GM12878 (cell line): ENCODE measurements at regions not wholly inside any gene's neighbourhood (a gene's known extent, or its start where the extent isn't known, plus 50 kb on each side); places are given as distances from the start of the nearest gene placed in this dataset.

Experiments
- ATAC-seq: fragments of 200-7000 bp; cut with Tn5 transposase; 3 replicates; pipeline ENCODE4 v1.9.1; 2020; ENCODE audit warnings: mild to moderate bottlenecking, moderate library complexity
- BruUV-seq: library from RNA; stranded (reverse); fragments of 400-500 nt; replicated peaks from 2 replicates; lab custom pipeline; 2021; lab: Mats Ljungman, UMichigan
- CTCF ChIA-PET: fragments of 300-600 bp; sonication (Branson Sonifier 250); formaldehyde crosslinking; extraction: SDS; loops from one replicate; lab custom pipeline; 2021; ENCODE audit warnings: inconsistent platforms; lab: Yijun Ruan, JAX
- POLR2A ChIA-PET: fragments of 350-600 bp; formaldehyde crosslinking; extraction: SDS; loops from one replicate; lab custom pipeline; 2021; ENCODE audit warnings: inconsistent platforms; lab: Charles Lee
- RAD21 ChIA-PET: fragments of 300-600 bp; sonication (Branson Sonifier 250); formaldehyde crosslinking; loops from one replicate; lab custom pipeline; 2023; ENCODE audit warnings: antibody characterized with exemption; ENCODE audit not compliant: unreplicated experiment; lab: Charles Lee
- SMC1A ChIA-PET: fragments of 300-600 bp; sonication (Branson Sonifier 250); formaldehyde crosslinking; loops from one replicate; lab custom pipeline; 2023; ENCODE audit not compliant: unreplicated experiment, uncharacterized antibody; lab: Charles Lee
- DNase-seq: peaks from one replicate; pipeline ENCODE4 v3.0.0-alpha.2; 2011; ENCODE audit warnings: low read depth, low spot score
- FAIRE-seq: peaks from 3 replicates; lab custom pipeline; 2011; peaks lifted over from hg19 to GRCh38; lab: Jason Lieb, UNC
- H2AFZ ChIP-seq: 2 replicates; pipeline ENCODE4 v1.6.0; 2011; ENCODE audit warnings: low read depth, low read length, control low read depth; ENCODE audit not compliant: control insufficient read depth
- H3K27ac ChIP-seq: 2 replicates; pipeline ENCODE4 v1.5.1; 2011; ENCODE audit warnings: control low read depth; ENCODE audit not compliant: control insufficient read depth, insufficient read depth
- H3K27me3 ChIP-seq, 2 experiments: replicated peaks in 1 of 2; 2 replicates each; pipeline versions ENCODE4 v1.6.0 to v1.6.1; 2011; ENCODE audit warnings: low read length in 1 of 2; ENCODE audit not compliant: control insufficient read depth in 2 of 2, insufficient read depth in 2 of 2
- H3K36me3 ChIP-seq, 2 experiments: 2 replicates each; pipeline ENCODE4 v1.5.1; 2011; ENCODE audit warnings: low read length in 1 of 2; ENCODE audit not compliant: control insufficient read depth in 2 of 2, insufficient read depth in 2 of 2
- H3K4me1 ChIP-seq: 2 replicates; pipeline ENCODE4 v1.6.1; 2011; ENCODE audit warnings: mild to moderate bottlenecking, low read length, moderate library complexity, mixed read lengths; ENCODE audit not compliant: control insufficient read depth, insufficient read depth
- H3K4me2 ChIP-seq: 2 replicates; pipeline ENCODE4 v1.6.0; 2011; ENCODE audit warnings: control low read depth; ENCODE audit not compliant: control insufficient read depth, insufficient read depth
- H3K4me3 ChIP-seq: fragments of 200-600 bp; sonication (generic); 2 replicates; pipeline ENCODE4 v1.5.1; 2016
- H3K79me2 ChIP-seq: 2 replicates; pipeline ENCODE4 v1.6.0; 2011; ENCODE audit warnings: low read length; ENCODE audit not compliant: control insufficient read depth, insufficient read depth
- H3K9ac ChIP-seq: 2 replicates; pipeline ENCODE4 v1.8.0; 2011; ENCODE audit warnings: low read length, control low read depth, mixed read lengths; ENCODE audit not compliant: control insufficient read depth, insufficient read depth
- H3K9me3 ChIP-seq: replicated peaks from 3 replicates; pipeline ENCODE4 v1.5.1; 2011; ENCODE audit warnings: mild to moderate bottlenecking, low read length; ENCODE audit not compliant: control insufficient read depth, insufficient read depth
- H4K20me1 ChIP-seq: 2 replicates; pipeline ENCODE4 v1.6.0; 2011; ENCODE audit not compliant: control insufficient read depth, insufficient read depth
- CEBPB ChIP-seq, 2 experiments: fragments of 150-350 bp in 1 of 2; IDR thresholded peaks; 2 replicates each; pipeline ENCODE4 v1.6.1; 2012 to 2014; ENCODE audit warnings: low read depth in 2 of 2, low read length in 2 of 2, borderline replicate concordance in 1 of 2, inconsistent platforms in 1 of 2
- CEBPZ ChIP-seq: fragments of 150-350 bp; IDR thresholded peaks from 2 replicates; pipeline ENCODE4 v1.6.1; 2016; ENCODE audit warnings: low read depth, low read length
- CHD2 ChIP-seq: IDR thresholded peaks from 2 replicates; pipeline ENCODE4 v1.6.1; 2011; ENCODE audit warnings: low read depth, low read length, improper control_type of control experiment, borderline replicate concordance
- CHD4 ChIP-seq: fragments of 200-600 bp; sonication (generic); IDR thresholded peaks from 2 replicates; pipeline ENCODE4 v1.6.1; 2016; ENCODE audit warnings: mild to moderate bottlenecking
- HDAC6 ChIP-seq: fragments of 200-600 bp; sonication (generic); IDR thresholded peaks from one replicate; pipeline ENCODE4 v1.8.0; 2017; ENCODE audit warnings: antibody characterized with exemption; ENCODE audit not compliant: unreplicated experiment
- HDGF ChIP-seq: fragments of 450-650 bp; IDR thresholded peaks from 2 replicates; pipeline ENCODE4 v1.6.1; 2016; ENCODE audit warnings: antibody characterized with exemption
- IKZF1 ChIP-seq: fragments of 450-650 bp; conservative IDR thresholded peaks from 2 replicates; pipeline ENCODE4 v1.6.1; 2017; ENCODE audit warnings: antibody characterized with exemption, mild to moderate bottlenecking
- MTA2 ChIP-seq: fragments of 450-650 bp; IDR thresholded peaks from 2 replicates; pipeline ENCODE4 v1.6.1; 2016; ENCODE audit warnings: low read depth, mild to moderate bottlenecking, moderate library complexity
- NBN ChIP-seq: fragments of 450-650 bp; IDR thresholded peaks from 2 replicates; pipeline ENCODE4 v1.6.1; 2016
- PAX5 ChIP-seq: IDR thresholded peaks from 2 replicates; pipeline ENCODE4 v1.6.1; 2011; ENCODE audit warnings: low read depth, low read length, borderline replicate concordance
- PKNOX1 ChIP-seq: fragments of 450-650 bp; IDR thresholded peaks from 2 replicates; pipeline ENCODE4 v1.6.1; 2016; ENCODE audit warnings: mild to moderate bottlenecking
- POLR2AphosphoS2 ChIP-seq: IDR thresholded peaks from 2 replicates; pipeline ENCODE4 v1.6.1; 2011; ENCODE audit warnings: low read depth, mild to moderate bottlenecking, low read length, improper control_type of control experiment, moderate library complexity
- RFX5 ChIP-seq: IDR thresholded peaks from 2 replicates; pipeline ENCODE4 v1.6.1; 2011; ENCODE audit warnings: low read depth, low read length, improper control_type of control experiment
- SREBF2 ChIP-seq: IDR thresholded peaks from 2 replicates; pipeline ENCODE4 v1.6.1; 2012; ENCODE audit warnings: mild to moderate bottlenecking, low read length
- SUZ12 ChIP-seq: fragments of 200-600 bp; sonication (generic); IDR thresholded peaks from one replicate; pipeline ENCODE4 v1.6.1; 2018; ENCODE audit warnings: antibody characterized with exemption, mild to moderate bottlenecking; ENCODE audit not compliant: unreplicated experiment
- WGBS: methylation state at CpG from one replicate; pipeline ENCODE4 v1.1.6; 2016; ENCODE audit warnings: low lambda C conversion rate; ENCODE audit not compliant: insufficient replicate concordance, insufficient coverage; ENCODE audit errors: missing lambda C conversion rate; 5-methylcytosine and 5-hydroxymethylcytosine counted together
- in situ Hi-C: fragments of 300-500 bp; cut with MboI; formaldehyde crosslinking; loops from 9 replicates; pipeline ENCODE4 v1.14.3; 2018; ENCODE audit warnings: mixed read lengths
- intact Hi-C: fragments of 100-400 bp; cut with micrococcal nuclease; formaldehyde crosslinking; loops from one replicate; pipeline ENCODE4 v1.14.2; 2022; ENCODE audit not compliant: unreplicated experiment

- intact Hi-C loops, result no loop called here
- Histone ChIP-seq H2AFZ (no peak overlapping the region), H3K79me2 (no peaks in the 10 kb centered on the region), H3K36me3 (no peaks in the 10 kb centered on the region), H3K27me3 (no peaks in the 10 kb centered on the region), H4K20me1 (no peaks in the 10 kb centered on the region)
- in situ Hi-C loops, result no loop called here
- ChIA-PET SMC1A (no interaction called here), CTCF (interaction anchor here (0.5 kb wide), 1 partner anchor 22 kb away, joined by 3 read pairs; no protein-coding TSS in a partner anchor), RAD21 (no interaction called here), POLR2A (no interaction called here)
- 40% methylated on average over 7 of the region's 7 CpGs for whole genome bisulfite sequencing
- no TSS peak for BruUV-seq
- no peak for FAIRE-seq
- no peak for TF ChIP-seq SREBF2
- TF ChIP-seq PKNOX1, result no peak
- no peak for TF ChIP-seq HDGF
- no peak for TF ChIP-seq SUZ12
- TF ChIP-seq IKZF1, result no peak
- TF ChIP-seq PAX5, result no peak
- TF ChIP-seq RFX5, result no peak
- no peak for TF ChIP-seq CHD2
- no peak for TF ChIP-seq CHD4
- no peak for TF ChIP-seq POLR2AphosphoS2
- no peak for TF ChIP-seq MTA2
- TF ChIP-seq HDAC6, result no peak
- TF ChIP-seq NBN, result no peak
- TF ChIP-seq CEBPB (IDR thresholded peaks at IDR 0.05; ENCODE audit: borderline replicate concordance in 1 of 2, low read depth in 2 of 2, low read length in 2 of 2), result no peak
- no peak for TF ChIP-seq CEBPZ
- TF ChIP-seq, all 136 proteins: peak for 0
- ATAC-seq, result no peak
- H3K27ac ChIP-seq, result no peak overlapping the region
- H3K4me2 ChIP-seq, result no peak overlapping the region
- H3K4me3 ChIP-seq, result no peak overlapping the region
- no peak for DNase-seq
- no peaks in the 10 kb centered on the region for H3K4me1 ChIP-seq
- H3K9me3 ChIP-seq, result no peaks in the 10 kb centered on the region; the same call in 2 of the 3 replicates
- no peak overlapping the region for H3K9ac ChIP-seq
Measured at GRCh38 chr16:9392956-9393355, 301.5 kb downstream of the HAPSTR1 start.
